ENCODE measurements at regions not wholly inside any gene's neighbourhood (a gene's known extent, or its start where the extent isn't known, plus 50 kb on each side); places are given as distances from the start of the nearest gene placed in this dataset.
"Not testable (repeated sequence)": the region's sequence is repeated elsewhere in the genome, so short reads cannot be mapped to it uniquely, and the experiment has no call there.

DNA sequence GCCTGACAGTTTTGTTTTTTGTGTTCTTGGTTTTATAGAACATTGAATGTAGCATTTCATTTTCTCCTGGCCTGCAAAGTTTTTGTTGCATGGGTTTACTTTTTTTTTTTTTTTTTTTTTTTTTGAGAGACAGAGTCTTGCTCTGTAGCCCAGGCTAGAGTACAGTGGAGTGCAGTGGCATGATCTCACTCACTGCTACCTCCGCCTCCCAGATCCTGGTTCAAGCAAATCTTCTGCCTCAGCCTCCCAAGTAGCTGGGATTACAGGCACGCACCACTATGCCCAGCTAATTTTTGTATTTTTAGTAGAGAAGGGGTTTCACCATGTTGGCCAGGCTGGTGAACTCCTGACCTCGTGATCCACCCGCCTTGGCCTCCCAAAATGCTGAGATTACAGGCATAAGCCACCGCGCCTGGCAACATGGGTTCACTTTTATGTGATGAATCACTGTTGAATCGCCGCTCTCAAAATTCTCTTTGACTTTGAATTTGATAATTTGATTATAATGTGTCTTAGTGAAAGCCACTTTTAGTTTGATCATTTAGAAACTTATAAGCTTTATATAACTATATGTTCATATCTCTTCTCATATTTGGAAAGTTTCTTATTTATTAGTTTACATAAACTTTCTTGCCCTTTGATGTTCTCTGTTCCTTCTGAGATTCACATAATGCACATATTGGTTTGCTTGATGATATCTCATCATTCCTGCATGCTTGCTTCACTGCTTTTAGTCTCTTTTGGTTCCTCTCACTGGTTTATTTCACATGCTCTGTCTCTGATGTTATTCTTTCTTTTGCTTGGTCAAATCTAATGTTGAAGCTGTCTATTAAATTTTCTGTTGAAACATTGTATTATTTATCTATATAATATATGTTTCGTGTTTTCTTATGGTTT, 589.0 kb upstream of the CNTN5 start:
- DNase-seq: no peak

DNA sequence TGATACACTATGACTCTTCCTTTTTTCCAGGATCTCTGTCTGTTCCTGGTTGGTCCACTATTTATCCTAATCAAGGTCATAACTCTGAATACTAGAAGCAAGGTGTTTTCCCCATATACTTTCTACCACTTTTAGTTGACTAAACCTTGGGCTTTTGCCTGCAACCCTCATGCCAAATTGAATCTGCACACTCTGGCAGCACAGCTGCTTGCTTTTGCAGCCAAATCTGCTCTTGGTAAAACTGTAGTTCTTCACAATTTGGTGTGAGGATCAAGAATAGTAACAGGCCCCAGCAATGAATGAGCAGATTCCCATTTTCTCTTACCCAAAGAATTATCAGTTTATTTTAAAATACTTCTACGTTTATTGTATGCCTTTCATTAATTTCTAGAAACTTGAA, 586.5 kb upstream of the CNTN5 start:
- no peak for DNase-seq

DNA sequence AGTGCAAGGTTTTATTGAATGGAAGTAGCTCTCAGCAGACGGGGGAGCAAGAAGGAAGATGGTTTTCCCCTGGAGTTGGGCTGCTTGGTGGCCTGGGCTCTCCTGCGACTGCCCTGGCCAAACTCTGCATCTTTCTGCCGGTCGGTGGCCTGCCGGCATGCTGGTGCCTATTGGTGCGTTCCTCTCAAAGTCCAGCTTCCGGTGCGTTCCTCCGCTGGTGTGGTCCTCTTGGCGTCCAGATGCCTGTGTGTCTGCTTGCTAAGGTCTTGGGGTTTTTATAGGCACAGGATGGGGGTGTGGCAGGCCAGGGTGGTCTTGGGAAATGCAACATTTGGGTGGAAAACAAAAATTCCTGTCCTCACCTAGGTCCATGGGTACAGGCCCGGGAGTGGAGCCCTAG, 567.4 kb upstream of the CNTN5 start:
- DNase-seq: no peak

DNA sequence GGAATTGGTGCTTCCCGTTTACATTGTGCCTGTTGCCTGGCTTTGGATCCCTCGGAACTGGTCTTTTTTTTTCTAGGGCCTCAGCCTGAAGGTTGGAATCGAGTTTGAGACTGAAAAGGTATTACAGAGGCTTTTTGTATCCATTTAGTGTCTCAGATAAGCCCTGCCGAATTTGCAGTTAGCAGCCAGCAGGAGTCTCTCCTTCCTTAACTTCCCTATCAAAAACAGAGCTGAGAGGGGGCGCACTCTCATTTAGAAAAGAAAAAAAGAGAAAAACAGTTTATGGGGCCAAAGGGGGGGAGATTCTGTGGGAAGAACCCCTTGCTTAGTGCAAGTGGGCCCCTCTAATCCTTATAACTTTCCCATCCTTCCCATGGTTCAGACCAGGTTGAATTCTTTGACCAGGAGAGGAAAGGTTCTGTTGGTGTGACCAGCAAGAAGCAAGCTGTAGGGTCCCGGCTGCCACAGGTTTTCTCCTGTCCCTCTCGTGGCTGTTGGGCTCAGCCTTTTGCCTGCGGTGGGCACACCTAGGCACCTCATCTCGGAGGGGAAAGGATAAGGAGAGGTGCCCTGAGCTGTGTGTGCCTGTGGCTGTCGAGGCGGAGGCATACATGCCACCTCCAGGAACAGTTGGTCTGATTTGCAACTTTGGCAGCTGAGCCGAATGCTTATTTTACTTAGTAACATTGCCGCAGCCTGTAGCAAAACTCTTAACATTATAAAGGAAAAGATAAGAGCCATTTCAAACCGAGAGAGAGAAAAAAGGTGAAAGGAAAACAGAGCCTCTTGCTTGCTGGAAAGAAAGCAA, 565.0 kb upstream of the CNTN5 start:
- DNase-seq: no peak

DNA sequence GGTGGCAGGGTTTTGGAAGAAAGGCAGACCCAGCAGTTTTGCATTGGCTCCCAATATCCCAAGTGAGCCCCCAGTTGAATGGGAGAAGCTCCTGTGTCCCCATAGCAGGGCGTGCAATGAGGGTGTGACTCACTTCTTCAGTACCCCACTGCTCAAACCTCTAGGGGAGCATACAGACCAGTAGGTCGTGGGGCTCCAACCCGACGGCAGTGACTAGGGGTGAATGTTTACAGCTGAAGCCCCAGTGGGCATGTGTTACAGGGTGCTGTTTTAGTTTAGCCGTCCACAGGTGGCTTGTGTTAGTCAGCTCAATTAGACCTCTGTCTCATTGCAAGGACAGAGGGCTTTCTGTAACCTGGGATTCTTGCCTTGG, 564.5 kb upstream of the CNTN5 start:
- no peak for DNase-seq

DNA sequence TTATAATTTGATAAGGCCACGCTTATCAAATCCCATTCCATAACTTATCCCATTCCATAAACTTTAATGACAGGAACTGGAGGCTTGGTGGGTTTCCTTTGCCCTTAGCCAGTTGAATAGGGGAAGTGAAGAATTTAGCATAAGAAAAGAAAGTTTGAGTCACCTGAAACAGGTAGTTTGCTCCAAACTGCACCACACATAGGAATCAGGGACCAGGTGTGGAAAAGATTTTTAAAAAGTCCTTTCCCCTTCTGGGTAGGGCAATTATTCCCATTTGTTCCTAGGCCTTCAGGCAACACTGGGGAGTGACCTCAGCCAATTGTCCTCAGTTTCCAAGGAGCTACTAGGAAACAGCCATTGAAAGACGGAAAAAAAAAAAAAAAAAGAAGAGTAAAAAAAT, 525.7 kb upstream of the CNTN5 start:
- no peak for DNase-seq

DNA sequence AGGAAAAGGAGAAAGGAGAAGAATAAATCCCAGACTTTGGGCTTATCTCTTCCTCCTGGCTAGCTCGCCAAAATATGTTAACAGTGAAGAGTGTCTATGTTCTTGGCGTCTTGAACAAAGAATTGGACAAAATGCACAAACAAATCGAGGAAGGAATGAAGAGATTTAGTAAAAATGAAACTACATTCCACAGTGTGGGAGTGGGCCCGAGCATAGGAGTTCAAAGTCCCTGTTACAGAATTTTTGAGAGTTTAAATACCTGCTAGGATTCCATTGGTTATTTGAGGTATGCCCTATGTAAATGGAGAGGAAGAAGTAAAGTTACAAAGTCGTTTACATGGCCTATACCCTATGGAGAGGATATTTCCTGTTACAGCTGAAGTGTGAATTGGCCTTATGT, 525.1 kb upstream of the CNTN5 start:
- no peak for DNase-seq

DNA sequence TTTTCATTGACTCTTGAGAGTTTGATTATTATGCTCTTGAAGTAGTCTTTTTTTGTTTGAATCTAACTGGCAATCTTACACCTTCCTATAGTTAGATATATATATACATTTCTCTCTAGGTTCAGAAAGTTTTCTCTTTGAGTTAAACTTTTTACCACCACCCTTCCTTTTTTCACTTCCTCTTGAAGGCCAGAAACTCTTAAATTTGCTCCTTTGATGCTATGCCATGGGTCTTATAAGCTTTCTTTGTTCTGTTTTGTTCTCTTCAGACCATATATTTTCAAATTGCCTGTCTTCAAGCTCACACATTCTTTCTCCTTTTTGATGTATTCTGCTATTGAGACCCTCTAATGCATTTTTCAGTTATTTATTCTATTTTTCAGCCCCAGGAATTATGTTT, 513.5 kb upstream of the CNTN5 start:
- DNase-seq: no peak

DNA sequence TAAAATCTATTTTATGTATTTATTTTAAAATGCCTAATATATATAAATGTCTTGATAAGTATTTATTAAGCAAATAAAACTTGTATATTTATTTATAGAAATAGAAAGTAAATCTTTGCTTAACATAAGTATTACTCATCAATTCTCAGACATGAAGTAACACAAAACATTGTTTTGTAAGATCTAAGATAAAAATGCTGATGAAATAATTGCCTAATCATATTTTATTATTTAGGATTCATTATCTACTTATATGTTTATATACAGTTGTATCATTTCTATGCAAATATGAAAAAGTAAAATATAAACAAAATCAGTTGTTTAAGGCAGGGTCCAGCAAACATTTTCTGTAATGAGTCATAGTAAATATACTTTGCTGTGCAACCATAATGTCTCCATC, 507.8 kb upstream of the CNTN5 start:
- DNase-seq: no peak

DNA sequence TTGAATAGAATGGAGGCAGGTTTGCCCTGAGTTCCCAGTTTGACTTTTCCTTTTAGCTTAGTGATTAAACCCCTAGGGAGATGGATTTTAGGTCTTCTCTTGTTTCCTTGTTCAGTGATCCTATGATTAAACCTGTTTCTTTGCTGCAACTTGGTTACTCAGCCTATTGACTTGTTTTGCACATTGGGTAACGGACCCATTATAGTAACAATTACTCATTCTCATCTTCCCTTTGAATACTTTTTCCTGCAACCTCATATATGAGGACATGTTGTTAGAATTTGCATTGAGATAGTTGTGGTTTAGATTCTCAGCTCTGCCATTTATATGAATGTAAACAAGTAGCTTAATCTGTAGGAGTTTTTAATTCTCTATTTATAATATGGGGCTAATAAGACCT, 489.2 kb upstream of the CNTN5 start:
- no peak for DNase-seq

DNA sequence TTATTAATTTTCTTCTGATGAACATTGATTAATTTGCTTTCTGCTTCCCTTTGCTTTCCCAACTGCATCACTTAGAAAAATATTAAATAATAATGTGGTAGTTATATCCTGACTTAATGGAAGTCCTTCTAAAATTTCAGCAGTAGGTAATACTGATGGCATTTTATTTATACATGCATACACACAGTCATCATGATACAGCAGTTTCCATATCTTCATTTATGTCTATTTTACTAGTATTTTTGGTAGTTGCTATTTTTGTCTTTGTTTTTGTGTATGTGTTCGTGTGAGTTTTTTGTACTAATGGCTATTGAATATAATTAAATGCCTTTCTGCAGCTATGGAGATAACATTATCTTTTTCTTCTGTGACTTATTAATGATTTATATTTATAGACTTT, 484.7 kb upstream of the CNTN5 start:
- no peak for DNase-seq

DNA sequence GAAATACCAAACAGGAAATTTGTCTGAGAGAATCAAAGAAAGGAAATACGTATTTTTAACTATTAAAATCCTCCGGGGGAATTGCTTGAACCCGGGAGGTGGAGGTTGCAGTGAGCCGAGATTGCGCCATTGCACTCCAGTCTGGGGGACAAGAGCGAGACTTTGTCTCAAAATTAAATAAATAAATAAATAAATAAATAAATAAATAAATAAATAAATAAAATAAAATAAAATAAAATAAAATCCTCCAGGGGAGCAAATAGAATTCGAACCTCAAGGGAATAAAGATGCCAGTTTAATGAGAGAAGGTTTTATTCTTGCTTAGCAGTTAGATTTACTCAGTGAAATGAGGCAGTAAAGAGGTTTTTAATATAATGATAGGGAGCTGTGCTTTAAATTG, 482.4 kb upstream of the CNTN5 start:
- DNase-seq: not testable (repeated sequence)

DNA sequence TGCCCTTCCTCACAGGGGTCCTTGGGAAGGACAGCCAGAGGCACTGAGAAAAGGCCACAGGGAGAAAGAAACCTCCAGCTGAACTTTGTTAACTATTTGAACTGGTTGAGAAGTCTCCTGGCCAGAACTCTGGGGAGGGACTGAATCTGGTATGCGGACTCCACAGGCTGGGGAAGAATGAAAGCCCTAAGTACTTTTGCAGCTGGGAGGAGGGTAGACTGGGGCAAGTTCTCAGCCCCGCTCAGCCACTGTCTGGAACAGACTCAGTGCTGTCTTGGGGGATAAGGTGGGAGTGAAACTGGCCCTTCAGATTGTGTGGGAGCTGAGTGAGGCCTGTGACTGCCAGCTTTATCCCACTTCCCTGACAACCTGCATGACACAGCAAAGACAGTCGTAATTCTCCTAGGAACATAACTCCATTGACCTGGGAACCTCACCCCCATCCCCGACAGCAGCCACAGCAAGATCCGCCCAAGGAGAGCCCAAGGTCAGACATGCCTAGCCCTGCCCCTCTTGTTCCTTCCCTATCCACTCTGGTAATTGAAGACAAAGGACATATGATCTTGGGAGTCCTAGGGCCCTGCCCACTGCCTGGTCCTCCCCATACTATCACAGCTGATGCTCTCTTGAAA, 475.1 kb upstream of the CNTN5 start:
- DNase-seq: no peak

DNA sequence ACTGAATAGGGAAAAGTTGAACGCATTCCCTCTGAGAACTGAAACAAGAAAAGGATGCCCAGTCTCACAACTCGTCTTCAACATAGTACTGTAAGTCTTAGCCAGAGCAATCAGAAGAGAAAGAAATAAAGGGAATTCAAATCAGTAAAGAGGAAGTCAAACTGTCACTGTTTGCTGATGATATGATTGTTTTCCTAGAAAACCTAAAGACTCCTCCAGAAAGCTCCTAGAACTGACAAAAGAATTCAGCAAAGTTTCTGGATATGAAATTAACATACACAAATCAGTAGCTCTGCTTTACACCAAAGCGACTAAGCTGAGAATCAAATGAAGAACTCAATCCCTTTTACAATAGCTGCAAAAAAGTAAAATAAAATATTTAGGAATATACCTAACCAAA, 471.2 kb upstream of the CNTN5 start:
- no peak for DNase-seq

DNA sequence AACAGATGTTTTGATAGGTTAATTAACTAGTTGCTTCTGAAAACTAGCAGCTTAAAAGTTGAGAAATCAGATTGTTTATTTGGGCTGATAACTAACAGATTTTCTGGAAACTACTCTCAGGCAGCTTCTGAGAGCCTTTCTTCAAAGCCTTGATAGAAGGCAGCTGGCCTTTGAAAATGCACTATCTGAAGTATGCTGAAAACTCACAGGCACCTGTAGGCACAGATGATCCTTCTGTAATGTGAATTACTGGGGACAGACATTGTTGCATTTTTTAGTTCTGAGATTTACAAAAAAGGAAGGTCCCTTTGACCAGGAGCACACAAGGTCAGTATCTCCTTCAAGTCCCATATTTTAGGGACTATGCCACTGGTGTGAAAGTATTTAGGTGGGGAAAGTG, 460.8 kb upstream of the CNTN5 start:
- no peak for DNase-seq

DNA sequence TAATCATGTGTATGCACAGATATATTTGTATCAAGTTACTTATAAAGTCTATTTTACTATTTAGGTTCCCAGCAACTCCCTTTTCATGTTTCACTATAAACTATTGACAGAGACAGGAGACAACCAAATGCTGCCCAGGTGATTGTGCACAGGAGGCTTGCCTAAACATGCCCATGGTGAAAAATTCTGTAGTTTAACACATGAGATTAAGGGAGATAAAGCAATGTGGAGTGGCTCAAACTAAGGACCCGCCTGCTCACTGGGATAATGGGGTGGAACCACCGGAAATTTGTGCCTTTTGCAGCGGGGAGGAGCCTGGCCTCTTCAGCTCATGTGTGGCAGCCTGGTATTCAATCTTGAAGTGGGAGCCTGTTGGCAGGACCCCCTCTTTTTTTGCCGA, 459.5 kb upstream of the CNTN5 start:
- DNase-seq: no peak

DNA sequence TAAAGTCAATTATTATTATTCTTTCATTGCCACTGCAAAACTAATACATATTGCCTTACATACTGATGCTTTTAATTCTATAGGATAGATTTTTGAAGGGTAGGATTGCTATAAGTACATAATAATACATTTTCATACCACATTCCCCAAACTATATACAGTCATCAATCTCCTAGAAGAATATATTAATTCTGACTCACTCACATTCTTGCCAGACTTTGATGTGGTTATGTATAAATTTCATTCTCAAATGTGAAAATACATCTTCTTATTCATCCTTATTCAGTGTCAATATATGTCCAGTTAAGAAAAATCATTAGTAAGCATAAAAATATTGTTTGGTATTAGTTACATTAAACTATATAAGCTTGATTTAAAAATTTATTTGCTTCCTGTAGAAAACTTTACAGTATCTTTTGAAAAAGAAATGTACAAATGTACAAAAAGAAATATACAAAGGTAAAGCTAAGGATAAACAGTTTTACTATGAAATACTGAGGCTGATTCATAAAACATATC, 458.8 kb upstream of the CNTN5 start:
- no peak for DNase-seq

DNA sequence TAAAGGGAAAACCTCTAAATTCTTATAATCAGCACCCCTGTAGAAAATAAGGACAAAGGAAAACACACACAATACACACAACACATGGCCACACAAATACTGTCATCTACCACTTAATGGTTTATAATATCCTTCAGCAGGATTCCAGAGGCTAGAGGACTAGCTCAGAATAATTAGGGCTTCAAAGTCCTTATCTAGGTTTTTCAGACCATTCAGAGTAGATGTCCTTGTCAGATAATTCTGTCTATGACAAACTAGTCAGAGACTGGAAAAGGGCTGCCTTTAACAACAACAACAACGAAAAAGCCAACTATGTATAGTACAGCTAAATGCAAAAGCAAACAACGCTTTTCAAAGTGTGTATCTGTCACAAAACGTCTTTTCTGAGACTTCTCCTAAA, 456.5 kb upstream of the CNTN5 start:
- no peak for DNase-seq

DNA sequence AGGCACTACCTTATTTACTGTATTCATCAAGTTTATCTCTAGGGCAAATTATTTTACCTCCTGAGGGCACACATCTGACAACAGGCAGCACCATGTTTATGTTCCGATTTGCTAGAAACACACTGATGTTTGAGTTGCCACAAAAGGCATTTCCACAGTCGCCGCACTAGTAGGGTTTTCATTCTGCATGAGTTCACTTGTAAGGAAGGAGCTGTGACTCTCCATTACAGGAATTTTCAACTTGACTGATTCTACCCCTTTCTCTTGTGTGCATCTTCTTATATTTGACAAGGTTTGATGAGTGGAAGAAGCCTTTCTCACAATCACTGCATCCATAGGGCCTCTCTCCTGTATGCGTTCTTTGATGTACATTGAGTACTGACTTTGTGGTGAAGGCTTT, 455.9 kb upstream of the CNTN5 start:
- DNase-seq: no peak

DNA sequence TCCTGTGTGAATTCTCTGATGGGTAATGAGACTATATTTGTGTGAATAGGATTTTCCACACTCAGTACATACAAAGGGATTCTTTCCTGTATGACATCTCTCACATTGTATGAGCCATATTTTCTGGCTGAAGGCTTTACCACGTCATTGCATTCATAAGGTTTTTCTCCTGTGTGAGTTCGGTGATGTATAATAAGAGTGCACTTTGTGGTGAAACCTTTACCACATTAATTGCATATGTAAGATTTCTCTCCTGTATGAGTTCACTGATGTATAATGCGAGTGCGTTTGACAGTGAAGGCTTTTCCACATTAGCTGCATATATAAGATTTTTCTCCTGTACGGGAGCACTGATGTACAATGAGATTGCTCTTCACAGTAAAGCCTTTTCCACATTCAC, 455.4 kb upstream of the CNTN5 start:
- DNase-seq: no peak

DNA sequence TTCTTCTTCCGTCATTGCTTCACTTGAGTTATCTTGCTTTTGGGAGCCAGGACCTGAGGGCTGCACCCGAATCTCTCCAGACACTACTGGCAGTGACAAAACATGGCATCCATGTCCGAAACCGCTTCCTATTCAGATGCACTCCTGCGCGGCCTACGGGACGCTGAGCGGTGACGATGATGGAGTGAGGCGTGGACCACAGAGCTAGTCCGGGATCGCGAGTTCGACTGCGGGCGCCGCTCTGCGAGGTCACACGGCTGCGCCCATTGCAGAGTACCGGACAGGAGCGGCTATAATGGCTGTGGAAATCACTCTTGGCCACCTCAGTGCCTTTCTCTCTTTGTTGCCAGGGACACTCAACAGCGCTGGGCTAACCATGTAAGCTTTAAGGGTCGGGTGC, 453.8 kb upstream of the CNTN5 start:
- no peak for DNase-seq

DNA sequence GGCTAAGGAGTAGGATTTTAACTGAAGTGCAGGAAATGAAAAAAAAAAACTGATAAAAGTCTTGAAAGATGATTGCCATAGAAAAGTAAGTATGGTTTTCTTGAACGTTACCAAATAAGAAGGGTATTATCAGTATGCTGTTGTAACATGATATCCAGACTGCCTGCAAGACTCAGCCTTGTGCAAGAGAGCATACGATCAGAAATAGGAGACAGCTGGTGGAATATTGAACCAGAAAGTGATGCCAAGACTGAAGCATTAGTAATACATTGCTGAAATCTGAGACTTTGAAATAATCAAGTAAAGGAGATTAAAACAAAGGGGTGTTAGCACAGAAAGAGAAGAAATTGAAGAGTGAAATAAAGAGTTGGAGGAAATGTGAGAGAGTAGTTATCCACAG, 452.7 kb upstream of the CNTN5 start:
- no peak for DNase-seq

DNA sequence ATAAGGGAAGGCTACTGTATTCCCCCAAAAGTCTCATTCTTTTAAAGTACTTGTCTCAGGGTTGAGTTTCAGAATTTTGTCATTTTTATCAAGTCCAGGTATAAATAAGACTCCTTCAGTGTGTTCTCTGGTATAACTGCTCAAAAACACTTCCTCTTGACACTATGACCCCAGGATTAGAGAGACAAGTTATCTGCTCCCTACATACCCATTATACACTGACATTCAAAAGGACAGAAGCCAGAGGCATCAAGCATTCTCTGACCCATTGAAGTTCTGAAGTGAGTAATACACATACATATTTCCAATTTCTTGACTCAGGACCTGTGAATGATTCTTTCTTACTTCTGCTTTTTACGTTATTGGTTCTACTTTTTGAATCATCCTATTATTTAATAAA, 447.8 kb upstream of the CNTN5 start:
- no peak for DNase-seq

Measured in C1 segment of cervical spinal cord (tissue), 14 donors.